22Rv1 (cell line): ENCODE measurements at regions not wholly inside any gene's neighbourhood (a gene's known extent, or its start where the extent isn't known, plus 50 kb on each side); places are given as distances from the start of the nearest gene placed in this dataset.

Experiments
- CTCF ChIP-seq: fragments of 450-650 bp; IDR thresholded peaks from 2 replicates; pipeline ENCODE4 v1.5.1; 2017; ENCODE audit warnings: mild to moderate bottlenecking
- ZFX ChIP-seq: fragments of 450-650 bp; IDR thresholded peaks from 2 replicates; pipeline ENCODE4 v1.6.1; 2017; ENCODE audit warnings: antibody characterized with exemption, borderline replicate concordance

DNA sequence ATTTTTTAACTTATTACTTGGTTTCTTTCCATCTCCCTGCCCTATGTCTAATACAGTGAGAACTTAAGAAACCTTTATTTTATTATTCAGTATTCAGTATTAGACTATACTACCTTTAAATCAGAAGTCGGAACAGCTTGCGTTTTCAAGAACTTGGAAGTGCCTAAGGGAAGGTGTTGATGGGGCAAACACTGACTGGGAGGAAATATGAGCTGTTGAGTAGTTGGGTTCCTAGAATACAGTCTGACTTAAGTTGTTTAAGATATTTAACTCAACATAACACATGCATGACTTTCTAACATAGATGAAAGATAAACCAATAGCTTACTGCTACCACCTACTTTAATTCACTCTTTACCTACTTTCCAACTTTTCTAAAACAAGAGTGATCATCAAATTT is 1048.1 kb downstream of the ROBO2 start:
- TF ChIP-seq CTCF (no peak), ZFX (no peak)
